ENCODE measurements at regions not wholly inside any gene's neighbourhood (a gene's known extent, or its start where the extent isn't known, plus 50 kb on each side); places are given as distances from the start of the nearest gene placed in this dataset.

DNA sequence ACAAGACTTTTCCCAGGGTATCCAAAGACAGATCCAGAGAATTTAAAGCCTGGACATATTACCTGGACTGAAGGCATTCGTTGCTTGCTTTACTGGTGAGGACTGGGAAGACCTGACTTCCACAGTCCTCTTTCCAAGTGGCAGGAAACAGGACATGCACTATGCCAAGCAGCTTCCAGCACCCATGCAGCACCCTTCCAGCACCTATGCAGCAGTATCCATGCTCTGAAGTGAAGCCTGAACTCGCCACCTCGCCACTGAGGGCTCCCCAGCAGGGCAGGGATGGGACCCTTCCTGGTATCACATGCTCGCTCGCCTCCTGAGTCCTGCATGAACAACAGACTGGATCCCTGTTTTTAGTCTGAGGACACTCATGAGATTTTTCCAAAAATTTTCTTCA is 189.9 kb upstream of the KLF14 start:
- TF ChIP-seq, protein P1, sequence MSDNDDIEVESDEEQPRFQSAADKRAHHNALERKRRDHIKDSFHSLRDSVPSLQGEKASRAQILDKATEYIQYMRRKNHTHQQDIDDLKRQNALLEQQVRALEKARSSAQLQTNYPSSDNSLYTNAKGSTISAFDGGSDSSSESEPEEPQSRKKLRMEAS (IDR thresholded peaks at IDR 0.05), result no peak
- TF ChIP-seq TAF1 (IDR thresholded peaks at IDR 0.05; ENCODE audit: low read depth) (no peak), RAD21 (IDR thresholded peaks at IDR 0.05; ENCODE audit: low read depth) (no peak), USF1 (IDR thresholded peaks at IDR 0.05) (no peak), FOXM1 (IDR thresholded peaks at IDR 0.05; ENCODE audit: borderline replicate concordance, low read depth) (no peak), EP300 (IDR thresholded peaks at IDR 0.05; ENCODE audit: borderline replicate concordance) (no peak), TCF12 (IDR thresholded peaks at IDR 0.05; ENCODE audit: low read depth) (no peak), NFIC (IDR thresholded peaks at IDR 0.05) (no peak), EGR1 (IDR thresholded peaks at IDR 0.05) (no peak)
- TF ChIP-seq, protein P2, sequence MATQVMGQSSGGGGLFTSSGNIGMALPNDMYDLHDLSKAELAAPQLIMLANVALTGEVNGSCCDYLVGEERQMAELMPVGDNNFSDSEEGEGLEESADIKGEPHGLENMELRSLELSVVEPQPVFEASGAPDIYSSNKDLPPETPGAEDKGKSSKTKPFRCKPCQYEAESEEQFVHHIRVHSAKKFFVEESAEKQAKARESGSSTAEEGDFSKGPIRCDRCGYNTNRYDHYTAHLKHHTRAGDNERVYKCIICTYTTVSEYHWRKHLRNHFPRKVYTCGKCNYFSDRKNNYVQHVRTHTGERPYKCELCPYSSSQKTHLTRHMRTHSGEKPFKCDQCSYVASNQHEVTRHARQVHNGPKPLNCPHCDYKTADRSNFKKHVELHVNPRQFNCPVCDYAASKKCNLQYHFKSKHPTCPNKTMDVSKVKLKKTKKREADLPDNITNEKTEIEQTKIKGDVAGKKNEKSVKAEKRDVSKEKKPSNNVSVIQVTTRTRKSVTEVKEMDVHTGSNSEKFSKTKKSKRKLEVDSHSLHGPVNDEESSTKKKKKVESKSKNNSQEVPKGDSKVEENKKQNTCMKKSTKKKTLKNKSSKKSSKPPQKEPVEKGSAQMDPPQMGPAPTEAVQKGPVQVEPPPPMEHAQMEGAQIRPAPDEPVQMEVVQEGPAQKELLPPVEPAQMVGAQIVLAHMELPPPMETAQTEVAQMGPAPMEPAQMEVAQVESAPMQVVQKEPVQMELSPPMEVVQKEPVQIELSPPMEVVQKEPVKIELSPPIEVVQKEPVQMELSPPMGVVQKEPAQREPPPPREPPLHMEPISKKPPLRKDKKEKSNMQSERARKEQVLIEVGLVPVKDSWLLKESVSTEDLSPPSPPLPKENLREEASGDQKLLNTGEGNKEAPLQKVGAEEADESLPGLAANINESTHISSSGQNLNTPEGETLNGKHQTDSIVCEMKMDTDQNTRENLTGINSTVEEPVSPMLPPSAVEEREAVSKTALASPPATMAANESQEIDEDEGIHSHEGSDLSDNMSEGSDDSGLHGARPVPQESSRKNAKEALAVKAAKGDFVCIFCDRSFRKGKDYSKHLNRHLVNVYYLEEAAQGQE (IDR thresholded peaks at IDR 0.05; ENCODE audit: low read depth), result no peak

DNA sequence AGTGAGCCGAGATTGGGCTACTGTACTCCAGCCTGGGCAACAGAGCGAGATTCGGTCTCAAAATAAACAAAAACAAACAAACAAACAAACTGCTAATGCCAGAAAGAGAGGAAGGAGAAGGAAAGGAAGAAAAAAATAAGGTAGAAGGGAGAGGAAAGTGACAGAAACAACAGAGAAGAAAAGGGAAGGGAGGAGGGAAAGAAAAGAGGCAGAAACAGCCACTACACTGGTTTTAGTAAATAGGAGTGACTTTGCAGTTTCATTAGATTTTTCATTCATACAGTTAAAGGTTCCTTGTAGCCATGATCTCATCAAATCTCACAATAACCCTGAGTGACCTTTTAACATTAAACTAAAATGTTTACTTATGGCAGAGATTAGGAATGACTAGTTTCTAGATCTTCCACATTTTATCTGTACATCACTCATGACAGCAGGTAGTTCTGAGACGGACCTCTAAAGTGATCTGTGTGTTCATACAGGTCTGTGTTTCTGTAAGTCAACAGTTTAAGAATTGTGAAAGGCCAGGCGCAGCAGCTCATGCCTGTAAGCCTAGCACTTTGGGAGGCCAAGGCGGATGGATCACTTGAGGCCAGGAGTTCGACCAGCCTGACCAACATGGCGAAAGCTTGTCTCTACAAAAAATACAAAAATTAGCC is 191.3 kb upstream of the KLF14 start:
- TF ChIP-seq EGR1 (IDR thresholded peaks at IDR 0.05) (no peak), TEAD4 (IDR thresholded peaks at IDR 0.05) (no peak), ZBTB7A (IDR thresholded peaks at IDR 0.05; ENCODE audit: low read depth) (no peak)

GRCh38 chr7:130926001-130926691 is 192.1 kb upstream of the KLF14 start:
- TF ChIP-seq NFIC (IDR thresholded peaks at IDR 0.05) (no peak), EP300 (IDR thresholded peaks at IDR 0.05; ENCODE audit: borderline replicate concordance) (no peak), RAD21 (IDR thresholded peaks at IDR 0.05; ENCODE audit: low read depth) (no peak), EGR1 (IDR thresholded peaks at IDR 0.05) (no peak)
- TF ChIP-seq, protein P1 (IDR thresholded peaks at IDR 0.05), result no peak

DNA sequence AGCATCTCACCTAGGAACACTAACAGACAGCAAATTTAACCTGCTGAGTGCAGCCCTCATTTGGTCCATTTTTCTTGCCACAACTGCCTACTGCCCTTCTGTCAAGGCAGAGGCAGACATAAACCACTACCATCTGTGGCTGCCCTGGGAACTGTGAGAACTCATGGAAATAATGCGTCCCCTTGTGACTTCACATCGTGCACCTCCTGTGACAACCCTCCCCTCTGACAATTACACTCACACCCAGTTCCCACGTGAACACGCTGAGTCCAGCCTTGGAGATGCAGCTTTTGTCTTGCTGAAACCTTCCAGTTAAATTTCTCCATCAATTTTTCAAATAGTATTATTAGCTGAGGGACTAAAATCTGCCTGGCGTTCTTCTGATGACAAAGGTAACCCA is 193.1 kb upstream of the KLF14 start:
- no peak for TF ChIP-seq FOXM1 (IDR thresholded peaks at IDR 0.05; ENCODE audit: borderline replicate concordance, low read depth)
- TF ChIP-seq USF1 (IDR thresholded peaks at IDR 0.05), result no peak
- no peak for TF ChIP-seq EGR1 (IDR thresholded peaks at IDR 0.05)
- no peak for TF ChIP-seq TCF12 (IDR thresholded peaks at IDR 0.05; ENCODE audit: low read depth)
- no peak for TF ChIP-seq NFIC (IDR thresholded peaks at IDR 0.05)

DNA sequence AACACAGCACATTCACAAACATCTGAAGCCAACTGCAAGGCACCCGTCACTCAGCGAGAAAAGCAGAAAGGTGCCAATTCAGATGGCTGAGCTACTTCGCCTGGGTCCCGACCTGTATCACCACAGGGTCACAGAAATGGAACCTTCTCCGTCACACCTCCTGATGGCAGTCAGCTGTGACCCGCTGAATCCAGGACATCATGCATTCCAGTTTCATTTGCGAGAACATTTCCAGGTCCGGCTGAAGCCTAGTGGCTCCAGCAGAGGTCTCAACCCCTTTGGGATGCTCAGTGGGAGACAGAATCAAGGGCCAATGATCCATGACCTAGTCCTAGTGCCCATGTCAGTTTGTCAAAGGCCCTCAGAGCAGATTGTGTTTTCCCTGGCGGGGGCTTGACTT is 193.6 kb upstream of the KLF14 start:
- TF ChIP-seq USF1 (IDR thresholded peaks at IDR 0.05) (no peak), ZBTB7A (IDR thresholded peaks at IDR 0.05; ENCODE audit: low read depth) (no peak), RAD21 (IDR thresholded peaks at IDR 0.05; ENCODE audit: low read depth) (no peak), CEBPB (IDR thresholded peaks at IDR 0.05) (no peak), TEAD4 (IDR thresholded peaks at IDR 0.05) (no peak), NFIC (IDR thresholded peaks at IDR 0.05) (no peak), TAF1 (IDR thresholded peaks at IDR 0.05; ENCODE audit: low read depth) (no peak), CREB1 (IDR thresholded peaks at IDR 0.05; ENCODE audit: low read depth) (no peak)
- TF ChIP-seq, protein P1 (IDR thresholded peaks at IDR 0.05), result no peak
- TF ChIP-seq, protein P2 (IDR thresholded peaks at IDR 0.05; ENCODE audit: low read depth), result no peak

Measured in Ishikawa (cell line).